ENCODE measurements at regions not wholly inside any gene's neighbourhood (a gene's known extent, or its start where the extent isn't known, plus 50 kb on each side); places are given as distances from the start of the nearest gene placed in this dataset.

DNA sequence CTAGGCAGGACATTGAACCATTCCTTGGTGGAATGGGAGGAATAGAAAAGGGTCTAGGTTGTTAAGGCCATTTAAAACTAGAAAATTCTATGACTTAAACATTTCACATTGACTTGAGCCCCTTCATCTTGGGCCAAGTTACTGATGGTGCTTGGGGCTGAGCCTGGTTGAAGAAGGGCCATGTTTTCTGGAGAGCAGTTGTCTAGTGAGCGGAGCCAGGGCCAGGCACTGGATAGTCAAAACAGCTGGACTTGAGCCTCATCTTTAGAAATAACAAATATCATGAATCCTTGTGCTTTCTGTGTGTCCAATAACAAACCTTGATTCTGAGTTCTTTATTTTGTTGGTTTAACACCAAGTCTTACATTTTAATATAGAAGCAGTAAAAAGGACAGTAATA lies 134.6 kb upstream of the TCF21 start:
- TF ChIP-seq, protein P1, sequence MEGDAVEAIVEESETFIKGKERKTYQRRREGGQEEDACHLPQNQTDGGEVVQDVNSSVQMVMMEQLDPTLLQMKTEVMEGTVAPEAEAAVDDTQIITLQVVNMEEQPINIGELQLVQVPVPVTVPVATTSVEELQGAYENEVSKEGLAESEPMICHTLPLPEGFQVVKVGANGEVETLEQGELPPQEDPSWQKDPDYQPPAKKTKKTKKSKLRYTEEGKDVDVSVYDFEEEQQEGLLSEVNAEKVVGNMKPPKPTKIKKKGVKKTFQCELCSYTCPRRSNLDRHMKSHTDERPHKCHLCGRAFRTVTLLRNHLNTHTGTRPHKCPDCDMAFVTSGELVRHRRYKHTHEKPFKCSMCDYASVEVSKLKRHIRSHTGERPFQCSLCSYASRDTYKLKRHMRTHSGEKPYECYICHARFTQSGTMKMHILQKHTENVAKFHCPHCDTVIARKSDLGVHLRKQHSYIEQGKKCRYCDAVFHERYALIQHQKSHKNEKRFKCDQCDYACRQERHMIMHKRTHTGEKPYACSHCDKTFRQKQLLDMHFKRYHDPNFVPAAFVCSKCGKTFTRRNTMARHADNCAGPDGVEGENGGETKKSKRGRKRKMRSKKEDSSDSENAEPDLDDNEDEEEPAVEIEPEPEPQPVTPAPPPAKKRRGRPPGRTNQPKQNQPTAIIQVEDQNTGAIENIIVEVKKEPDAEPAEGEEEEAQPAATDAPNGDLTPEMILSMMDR (IDR thresholded peaks at IDR 0.05): no peak
- TF ChIP-seq ZFX (IDR thresholded peaks at IDR 0.05; ENCODE audit: borderline replicate concordance): no peak
